Activated CD4-positive, alpha-beta T cell treated with anti-CD3 and anti-CD28 coated beads, Interleukin-2, amount 50 U/mL, for 1 hour (primary cell): ENCODE measurements at regions not wholly inside any gene's neighbourhood (a gene's known extent, or its start where the extent isn't known, plus 50 kb on each side); places are given as distances from the start of the nearest gene placed in this dataset.
"Not testable (repeated sequence)": the region's sequence is repeated elsewhere in the genome, so short reads cannot be mapped to it uniquely, and the experiment has no call there.

Experiments used
- DNase-seq: peaks from one replicate; pipeline ENCODE4 v3.0.0-alpha.2; 2020

DNA sequence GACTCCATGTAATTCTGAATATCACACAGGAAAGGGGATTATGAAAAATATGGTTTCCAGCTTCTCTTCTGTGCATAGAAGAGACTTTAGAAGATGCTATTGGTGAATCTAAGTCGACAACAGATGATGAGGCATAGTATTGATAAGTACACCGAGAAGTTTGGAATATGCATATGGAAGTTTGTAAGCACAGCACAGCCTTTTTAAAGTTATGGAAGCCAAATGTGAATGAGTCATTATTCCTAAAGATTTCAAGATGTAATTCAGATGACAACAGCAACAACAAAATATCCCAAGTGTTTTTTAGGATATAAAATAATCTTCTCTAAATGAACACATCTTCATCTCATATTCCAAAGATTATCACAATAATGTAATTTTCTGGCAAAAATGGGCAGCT is 1723.3 kb downstream of the EFNA5 start:
- DNase-seq: no peak

DNA sequence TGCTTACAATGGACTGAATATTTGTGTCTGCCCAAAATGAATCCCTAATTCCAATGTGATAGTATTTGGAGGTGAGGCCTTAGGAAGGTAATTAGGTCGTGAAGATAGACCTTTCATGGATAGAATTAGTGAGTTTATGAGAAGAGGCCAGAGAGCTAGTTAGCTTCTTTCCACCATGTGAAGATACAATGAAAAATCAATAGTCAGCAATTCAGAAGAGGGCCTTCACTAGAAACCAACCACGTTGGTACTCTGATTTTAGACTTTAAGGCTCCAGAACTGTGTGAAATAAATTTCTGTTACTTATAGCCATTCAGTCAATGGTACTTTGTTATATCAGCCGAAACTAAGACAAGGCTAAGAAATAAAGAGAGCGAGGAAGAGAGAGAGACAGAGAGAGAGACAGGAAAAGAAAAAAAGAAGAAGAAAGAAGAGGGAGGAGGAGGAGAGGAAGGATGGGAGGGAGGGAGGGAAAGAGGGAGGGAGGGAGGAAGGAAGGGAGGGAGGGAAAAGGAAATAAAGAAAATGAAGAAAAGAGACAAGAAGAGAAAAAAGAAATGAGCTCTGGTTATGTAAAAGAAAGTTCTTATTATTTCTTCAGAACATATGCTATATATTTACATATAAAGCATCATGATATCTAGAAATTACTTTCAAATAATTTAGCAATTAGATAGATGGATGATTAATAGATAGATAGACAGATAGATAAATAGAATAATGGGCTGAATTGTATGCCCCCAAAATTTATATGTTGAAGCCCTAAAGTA is 1725.3 kb downstream of the EFNA5 start:
- DNase-seq: no peak

DNA sequence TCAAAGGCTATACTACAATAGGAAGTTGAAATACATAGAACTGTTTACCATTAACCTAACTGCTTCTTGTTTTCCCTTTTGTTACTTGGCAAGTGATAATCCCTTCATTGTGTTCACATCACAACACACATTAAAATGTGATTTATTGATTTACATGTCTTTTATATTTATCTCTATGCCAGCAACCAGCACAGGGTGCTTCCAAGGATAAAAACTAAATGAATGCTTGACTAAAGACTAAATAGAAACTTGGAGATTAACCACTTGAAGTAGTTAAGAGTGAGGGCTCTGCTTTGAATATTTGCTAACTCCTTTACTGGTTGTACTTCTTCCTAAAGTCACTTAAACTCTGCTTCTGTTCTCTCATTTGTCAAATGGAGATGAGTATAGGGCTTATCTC is 1730.6 kb downstream of the EFNA5 start:
- DNase-seq: no peak

DNA sequence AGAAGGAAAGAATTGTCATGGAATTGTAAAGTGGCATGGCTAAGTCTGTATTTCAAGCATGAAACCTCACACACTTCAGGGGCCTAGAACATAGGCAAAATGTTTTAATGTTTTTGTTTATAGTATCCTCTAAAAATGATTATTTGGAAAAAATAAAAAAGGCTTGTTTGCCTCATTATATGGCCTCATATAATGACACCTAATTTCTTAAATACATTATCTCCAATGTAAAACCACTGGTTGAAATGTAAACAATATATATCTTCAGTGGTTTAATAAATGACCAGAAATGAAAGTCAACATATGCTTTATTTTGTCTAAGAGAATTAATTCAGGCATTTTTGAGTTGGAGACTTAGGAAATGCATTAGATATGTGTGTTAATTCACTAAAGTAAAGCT is 1736.6 kb downstream of the EFNA5 start:
- no peak for DNase-seq

DNA sequence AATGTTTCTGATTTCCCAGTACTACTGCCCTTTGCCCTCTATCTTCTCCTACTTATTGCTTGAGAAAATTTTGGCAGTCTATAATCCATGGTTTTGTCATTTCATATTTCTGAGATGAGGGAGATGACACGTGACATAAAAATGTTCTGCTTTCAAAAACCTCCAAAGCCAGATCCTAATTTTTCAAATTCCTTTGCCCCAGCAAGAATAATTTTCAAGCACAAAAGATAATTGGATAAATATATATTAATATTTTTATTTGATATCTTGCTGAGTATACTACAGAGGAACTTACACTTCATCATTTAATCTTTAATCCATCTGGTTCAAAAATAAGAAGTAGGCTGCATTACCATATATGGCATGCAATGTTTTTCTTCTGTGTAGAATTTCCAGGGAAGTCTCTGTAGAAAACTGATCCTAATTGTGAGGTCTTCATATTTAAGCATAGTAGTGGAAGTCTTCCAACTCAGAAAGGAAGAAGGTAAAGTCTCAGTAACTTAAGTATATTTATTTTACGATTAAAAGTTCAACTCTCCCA is 1738.8 kb downstream of the EFNA5 start:
- no peak for DNase-seq

DNA sequence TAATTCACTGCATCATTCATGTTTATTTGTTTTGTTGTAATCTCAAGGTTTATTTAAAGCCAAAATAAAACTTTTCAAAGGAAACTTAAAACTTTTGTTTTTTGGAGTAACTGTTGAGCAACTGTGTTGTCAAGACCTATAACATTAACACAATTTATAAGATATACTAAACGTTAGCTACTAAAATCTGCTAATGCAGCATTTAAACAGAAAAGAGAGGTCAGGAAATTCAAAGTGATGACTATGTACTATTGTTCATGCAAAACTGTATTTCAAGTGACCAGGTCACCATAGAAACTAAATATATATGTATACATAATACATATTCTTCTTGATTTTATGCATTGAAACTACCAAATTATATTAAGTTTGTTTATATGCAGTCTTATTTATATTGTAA is 1740.9 kb downstream of the EFNA5 start:
- DNase-seq: no peak

DNA sequence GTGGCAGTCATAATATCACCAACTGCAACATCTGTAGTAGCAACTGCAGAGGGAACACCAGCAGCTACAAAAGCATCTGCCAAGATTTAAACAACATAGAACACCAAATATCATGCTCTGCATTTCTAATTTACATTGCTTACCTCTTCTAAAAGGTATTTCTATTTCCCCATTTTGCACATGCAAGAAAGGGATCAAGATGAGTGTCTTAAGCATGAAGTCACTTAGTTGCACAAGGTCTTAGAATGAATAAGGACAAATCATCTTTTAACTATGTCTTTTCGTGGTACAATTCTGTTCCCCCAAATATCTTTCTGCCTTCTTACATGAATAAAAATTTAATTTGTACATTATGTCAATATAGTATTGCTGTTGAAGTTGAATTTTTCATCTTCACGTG is 1746.4 kb downstream of the EFNA5 start:
- no peak for DNase-seq

DNA sequence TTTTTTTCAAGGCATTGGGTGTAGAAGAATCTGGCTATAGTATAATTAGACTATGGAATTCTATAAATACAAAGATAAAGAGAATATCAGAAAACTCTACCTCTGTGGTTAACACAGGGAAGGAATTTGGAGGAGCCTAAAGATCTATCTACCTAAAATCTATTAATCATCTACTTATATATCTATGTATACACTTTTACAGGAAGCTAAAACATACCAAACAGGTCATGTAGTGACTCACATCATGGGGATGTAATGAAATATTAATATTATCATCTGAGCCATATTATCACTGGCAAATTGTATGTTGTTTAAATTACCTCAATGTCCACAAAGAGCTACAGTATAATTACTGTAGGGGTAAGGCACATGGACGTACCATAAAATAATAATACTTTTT is 1748.2 kb downstream of the EFNA5 start:
- DNase-seq: no peak

DNA sequence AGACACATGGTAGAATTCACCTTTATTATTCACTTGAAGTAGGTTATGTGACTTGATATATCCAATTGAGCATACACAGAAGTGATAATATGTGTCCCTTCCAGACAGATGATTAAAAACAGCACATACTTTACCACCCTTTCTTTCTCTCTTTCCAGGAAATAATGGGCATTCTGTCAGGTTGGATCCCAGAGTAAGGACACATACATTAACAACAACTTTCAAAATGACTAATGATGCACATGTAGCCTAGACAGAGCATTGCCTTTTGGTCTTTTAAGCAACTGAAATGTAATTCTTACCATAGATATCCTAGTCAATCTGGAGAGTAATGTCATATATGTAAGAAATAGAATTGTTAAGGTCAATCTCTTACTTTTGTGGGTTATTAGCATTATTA is 1748.7 kb downstream of the EFNA5 start:
- no peak for DNase-seq

DNA sequence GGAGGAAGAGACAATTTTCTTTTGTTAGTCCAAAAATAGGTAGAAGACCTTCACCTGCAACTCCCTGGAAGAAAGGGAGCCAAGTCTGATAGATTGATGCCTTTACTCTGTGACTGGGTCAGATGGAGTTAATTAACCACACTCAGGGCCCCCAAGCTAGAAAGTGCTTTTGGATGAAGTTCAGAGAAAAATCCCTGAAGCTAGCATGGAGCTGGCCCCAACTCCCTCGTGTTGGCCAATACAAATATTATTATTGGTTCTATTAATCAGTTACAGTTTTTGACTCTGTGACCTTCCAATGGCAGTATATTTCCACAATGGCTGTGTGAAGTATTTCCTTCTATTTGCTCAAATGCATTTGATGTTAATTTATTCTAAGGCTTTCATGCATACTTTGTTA is 1753.5 kb downstream of the EFNA5 start:
- DNase-seq: no peak

DNA sequence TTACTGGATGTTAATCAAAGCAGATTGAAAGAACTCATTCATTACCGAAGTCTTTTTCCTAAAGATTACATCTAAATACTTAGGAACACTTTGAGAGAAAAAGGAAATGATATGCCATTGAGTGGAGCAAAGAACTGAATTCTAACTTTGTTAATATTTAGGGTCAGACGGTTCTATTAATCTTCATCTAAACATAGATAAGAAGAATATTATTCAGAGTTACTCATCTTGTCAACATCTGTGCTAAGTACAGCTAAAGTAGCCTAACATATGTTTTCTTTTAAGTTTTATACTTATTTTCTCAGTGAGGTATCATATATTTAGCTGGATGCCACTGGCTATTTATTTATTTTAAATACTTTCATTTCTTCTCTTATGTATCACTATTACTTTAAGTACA is 1763.7 kb downstream of the EFNA5 start:
- no peak for DNase-seq

DNA sequence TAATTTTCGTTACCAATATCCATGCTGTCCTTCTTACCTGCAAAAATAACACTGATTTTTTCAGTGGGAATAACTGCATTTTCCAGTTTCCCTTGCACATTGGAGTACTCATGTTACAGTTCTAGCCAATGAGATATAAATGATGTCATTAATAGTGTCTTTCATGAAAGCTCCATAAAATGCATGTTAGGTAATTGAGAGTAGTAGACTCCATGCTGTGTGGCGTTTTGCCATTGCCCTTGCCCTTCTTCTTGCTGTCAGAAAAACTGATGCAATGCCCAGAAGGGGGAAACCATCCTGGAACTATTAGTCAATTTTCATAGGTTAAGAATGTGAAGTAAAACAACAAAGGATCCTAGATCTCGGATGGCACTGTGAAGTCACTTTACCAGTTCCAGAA is 1765.3 kb downstream of the EFNA5 start:
- DNase-seq: no peak

DNA sequence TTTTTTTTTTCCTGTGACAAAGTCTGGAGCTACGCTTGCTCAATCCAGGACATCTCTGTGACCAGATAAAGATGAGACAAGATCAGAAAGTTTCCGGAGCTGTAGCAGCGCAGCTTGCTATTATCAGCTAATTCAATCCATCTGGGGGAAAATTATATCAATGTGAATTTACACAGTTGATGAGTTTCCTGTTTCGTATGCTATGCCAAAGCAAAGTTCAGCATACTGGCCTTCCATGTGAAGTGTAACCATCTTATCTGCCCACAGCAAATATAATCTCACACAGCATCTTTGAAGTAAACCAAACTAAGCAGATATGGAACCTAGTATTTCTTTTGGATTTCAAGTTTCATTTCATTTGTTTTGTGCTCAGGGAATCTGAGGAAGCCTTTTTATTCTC is 1767.7 kb downstream of the EFNA5 start:
- no peak for DNase-seq

DNA sequence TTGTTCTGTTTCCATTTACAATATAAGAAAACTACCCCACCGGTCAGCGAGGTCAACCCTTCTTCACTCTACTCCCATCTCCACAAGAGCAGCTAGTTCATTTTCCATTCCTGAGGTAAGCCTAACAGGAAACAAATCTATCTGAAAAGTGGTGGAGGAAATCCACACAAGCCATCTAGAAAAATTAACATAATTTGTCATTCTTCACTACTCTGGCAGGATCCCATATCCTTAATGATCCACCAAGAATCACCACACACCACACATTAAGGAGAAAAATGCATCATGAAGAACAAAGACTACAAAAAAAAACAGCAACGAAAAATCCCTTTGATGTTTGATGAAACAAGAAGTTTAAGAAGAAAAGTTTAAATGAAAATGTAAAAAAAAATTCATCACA is 1771.0 kb downstream of the EFNA5 start:
- DNase-seq: no peak

DNA sequence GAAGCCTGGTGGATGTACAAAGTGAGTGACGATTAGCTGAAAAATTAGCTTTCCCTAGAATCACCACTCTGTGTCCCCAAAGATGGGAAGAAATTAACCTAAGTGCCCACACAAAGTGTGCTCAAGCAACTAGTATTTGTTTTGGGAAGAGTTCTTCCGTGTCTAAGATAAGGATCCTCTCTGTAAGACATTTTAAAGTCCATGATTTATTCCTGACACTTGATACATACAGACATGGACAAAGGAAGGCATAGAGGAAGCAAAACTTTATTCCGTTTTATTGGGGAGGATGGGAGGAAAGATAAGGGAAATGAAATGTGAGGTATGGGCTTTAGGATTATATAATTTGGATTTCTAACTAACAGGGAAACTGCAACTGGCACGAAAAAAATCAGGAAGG is 1772.6 kb downstream of the EFNA5 start:
- DNase-seq: no peak

DNA sequence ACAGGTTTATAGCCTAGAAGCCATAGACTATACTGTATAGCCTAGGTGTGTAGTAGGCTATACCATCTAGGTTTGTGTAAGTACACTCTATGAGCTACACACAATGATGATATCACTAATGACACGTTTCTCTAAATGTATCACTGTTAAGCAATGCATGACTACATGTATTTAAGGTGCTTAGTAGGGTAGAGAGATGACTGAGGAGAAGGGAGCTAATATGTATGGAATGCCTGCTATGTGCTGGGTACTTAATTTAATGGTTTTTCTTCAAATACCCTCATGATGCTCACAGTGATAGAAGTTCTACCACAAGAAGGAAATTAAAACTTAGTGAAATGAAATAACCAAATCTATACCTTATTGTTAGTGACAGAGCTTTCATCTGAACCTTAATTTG is 1785.5 kb downstream of the EFNA5 start:
- DNase-seq: no peak

DNA sequence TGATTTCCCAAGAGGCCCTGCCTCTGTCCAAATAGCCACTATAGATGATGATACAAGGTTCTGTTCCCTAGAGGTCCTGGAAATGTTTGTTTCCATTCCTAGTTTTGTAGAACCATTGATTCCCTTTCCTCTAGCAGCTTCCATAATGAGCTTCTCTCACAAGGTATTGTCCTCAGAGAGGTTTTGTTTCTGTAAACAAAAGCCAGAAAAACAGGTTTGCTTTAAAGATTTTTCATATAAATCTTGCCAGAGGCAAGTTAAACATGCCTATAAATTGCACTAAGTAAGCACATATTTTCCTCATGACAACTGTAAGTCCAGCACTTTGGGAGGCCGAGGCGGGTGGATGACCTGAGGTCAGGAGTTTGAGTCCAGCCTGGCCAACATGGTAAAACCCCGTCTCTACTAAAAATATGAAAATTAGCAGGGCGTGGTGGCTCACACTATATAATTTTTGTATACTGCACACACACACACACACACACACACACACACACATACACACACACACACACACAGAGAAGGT is 1787.7 kb downstream of the EFNA5 start:
- no peak for DNase-seq

DNA sequence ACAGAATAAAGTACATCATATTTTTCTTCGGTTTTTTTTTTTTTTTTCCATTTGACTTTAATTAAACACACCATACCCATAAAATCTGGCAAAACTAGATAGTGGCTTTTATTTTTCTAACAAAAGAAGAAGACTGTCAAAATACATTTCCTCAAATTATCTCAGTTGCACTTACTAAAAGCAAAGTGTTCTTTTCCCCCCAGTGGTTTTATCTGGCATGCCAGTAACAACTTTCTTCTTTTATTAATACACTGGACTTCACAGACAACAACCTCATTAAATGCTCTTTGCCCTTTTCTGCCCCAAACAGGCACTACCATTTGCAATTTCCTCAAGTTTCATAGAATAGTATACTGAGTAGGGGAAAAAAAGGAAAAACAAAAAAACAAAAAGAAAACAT is 1792.3 kb downstream of the EFNA5 start:
- no peak for DNase-seq

DNA sequence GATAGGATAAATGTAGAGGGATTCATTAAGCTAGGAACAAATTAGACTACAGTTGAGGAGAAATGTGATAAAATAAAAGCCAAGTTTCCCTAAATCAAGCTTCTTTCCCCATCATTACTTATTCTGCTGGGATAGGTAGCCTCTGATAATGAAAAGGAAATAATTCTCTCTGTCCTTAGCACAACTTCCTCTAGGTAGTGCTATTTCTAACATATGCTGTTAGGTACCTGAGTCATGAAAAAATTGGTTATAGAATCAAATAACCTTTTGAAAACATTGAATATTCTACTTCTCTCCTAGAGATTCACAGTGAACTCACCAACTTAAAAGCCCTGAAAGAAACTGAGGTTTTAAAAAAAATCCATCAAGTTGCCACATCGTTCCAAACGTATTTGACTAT is 1793.1 kb downstream of the EFNA5 start:
- no peak for DNase-seq

DNA sequence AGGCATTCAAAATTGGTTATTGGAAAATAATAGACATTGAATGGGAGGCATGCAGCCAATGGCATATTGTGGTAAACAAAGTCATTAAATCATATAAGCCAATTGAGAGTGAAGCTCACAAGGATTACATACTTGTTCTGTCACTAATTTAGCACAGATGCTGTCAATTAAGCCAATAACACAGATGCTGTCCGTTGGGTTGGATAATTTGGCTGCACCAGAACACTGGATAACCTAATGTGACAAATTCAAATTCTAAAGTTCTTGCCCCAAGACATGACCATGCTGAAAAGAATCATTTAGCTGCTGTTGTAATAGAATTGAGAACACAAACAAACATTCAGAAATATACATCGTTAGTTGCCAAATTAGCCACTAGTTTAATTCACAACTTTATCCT is 1796.4 kb downstream of the EFNA5 start:
- no peak for DNase-seq

DNA sequence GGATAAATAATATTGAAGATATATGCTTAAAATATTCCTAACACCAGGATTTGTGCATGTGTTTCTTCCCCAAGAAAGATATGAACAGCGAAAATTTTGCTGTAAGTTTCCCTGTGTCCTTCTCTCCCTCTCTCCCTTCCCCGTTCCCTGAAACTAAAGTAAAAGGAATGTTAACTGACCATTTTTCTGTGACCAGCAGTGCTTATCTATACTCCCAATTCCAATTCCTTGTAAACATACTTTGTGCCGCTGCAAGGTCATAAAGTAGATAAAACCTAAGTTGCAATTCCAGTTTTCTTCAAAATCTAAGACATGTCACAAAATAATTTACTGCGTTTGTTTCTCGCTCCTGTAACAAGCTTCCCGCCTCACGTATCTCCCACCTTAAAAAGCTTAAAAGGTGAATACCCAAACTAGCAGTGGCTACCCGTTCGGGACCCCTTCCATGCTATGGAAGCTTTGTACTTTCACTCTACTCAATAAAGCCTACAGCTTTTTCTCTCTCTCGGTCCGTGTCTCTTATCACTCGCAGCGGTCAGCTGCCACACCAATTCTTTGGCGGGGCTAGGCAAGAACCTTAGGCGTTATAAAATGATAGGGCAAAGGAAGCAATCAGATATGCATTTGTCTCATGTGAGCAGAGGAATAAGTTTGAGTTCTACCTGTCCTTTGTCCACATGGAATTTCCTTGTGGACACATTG is 1798.0 kb downstream of the EFNA5 start:
- DNase-seq: no peak

DNA sequence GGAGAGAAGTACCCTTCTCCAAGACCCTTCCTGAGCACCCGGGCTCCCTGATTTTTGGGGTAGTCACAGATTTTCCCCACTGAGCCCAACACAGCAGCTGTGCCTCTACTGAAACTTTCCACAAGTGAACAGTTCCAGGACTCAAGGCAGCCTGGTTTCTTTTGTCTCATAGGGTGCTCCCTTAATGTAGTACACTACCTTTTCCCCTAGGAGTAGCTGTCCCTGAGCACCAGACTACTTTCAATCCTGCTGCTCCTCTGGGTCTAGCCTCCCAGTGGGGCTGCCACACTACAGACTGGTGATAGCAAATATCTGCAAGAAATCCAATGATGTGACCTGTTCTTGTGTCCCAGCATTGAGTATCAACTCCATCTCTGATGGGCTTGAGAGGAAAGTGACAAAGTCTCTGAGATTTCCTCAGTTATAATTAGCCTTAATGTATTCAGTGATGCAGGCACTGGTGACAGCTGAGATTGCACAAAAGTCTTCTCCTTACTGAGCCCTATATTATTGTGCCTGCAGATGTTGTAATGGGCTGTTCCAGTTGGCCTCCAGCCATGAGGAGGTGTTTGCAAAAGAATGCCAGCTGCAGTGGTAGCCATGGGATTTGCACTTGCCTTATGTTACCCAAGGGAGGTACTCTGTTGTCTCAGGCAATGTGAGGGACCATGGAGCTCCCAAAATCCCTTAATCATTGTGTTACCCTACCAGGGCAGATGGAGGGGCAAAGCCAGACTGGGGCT is 1802.5 kb downstream of the EFNA5 start:
- no peak for DNase-seq

DNA sequence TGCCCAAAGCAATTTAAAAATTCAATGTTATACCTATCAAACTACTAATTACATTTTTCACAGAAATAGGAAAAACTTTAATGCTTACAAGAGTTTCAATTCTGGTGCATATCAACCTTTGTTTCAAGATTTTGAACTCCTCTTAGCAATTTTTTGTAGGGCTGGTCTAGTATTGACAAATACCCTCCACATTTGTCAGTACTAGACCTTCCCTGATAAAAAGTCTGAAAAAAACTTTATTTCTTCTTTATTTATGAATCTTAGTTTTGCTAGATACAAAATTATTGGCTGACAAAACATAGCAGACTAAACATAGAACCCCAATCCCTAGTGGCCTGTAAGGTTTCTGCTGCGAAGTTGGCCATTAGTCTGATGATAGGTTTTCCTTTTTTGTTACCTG is 1804.9 kb downstream of the EFNA5 start:
- no peak for DNase-seq

DNA sequence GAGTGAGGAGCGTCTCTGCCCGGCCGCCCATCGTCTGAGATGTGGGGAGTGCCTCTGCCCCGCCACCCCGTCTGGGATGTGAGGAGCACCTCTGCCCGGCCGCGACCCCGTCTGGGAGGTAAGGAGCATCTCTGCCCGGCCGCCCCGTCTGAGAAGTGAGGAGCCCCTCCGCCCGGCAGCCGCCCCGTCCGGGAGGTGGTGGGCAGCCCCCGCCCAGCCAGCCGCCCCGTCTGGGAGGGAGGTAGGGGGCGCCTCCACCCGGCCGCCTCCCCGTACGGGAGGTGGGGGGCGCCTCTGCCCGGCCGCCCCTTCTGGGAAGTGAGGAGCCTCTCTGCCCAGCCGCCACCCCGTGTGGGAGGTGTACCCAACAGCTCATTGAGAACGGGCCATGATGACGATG is 1811.4 kb downstream of the EFNA5 start:
- not testable (repeated sequence) for DNase-seq
